HK-2 (cell line): ENCODE measurements at regions not wholly inside any gene's neighbourhood (a gene's known extent, or its start where the extent isn't known, plus 50 kb on each side); places are given as distances from the start of the nearest gene placed in this dataset.
A peak's percentile ranks its signal among the peaks of the same experiment; 100 is the strongest.

ENCODE experiments used
- DNase-seq: peaks from one replicate; pipeline ENCODE4 v3.0.0-alpha.2; 2018; ENCODE audit not compliant: unreplicated experiment

DNA sequence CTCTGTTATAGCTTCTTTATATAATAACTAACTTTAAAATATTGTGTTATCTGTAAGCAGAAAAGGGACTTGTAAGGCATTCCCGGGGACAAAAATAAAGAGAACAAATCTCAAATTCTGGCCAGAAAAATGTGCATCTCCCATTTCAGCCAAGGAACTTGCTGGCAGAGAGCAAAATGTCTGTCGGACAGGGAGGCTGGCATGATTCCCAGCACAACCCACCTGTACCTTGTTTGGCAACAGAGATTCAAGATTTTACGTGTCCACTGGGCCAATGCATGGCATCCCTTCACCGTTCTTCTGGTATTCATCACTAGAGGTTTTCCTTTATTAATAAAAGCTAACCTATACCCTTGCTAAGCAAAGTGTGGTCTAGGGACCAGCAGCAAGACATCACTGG, 566.6 kb downstream of the PSAT1 start:
- no peak for DNase-seq

DNA sequence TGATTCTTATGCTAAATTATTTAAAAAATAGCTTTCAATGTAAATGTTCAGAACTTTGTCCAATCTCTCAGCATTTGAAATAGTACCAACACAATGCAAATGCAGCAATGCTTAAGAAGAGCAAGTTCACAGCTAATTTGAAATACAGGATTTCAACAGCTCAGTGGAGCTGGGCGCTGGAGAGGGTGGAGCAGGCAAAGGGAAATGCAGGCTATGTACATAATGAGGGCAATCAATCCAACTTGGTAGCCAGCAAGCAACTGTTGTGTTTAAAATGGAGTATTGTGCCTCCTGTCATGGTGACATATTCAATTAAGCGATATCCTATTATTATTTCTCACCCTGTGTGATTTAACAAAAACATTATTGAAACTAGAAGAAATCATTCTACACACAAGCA, 568.8 kb downstream of the PSAT1 start:
- DNase-seq: no peak

DNA sequence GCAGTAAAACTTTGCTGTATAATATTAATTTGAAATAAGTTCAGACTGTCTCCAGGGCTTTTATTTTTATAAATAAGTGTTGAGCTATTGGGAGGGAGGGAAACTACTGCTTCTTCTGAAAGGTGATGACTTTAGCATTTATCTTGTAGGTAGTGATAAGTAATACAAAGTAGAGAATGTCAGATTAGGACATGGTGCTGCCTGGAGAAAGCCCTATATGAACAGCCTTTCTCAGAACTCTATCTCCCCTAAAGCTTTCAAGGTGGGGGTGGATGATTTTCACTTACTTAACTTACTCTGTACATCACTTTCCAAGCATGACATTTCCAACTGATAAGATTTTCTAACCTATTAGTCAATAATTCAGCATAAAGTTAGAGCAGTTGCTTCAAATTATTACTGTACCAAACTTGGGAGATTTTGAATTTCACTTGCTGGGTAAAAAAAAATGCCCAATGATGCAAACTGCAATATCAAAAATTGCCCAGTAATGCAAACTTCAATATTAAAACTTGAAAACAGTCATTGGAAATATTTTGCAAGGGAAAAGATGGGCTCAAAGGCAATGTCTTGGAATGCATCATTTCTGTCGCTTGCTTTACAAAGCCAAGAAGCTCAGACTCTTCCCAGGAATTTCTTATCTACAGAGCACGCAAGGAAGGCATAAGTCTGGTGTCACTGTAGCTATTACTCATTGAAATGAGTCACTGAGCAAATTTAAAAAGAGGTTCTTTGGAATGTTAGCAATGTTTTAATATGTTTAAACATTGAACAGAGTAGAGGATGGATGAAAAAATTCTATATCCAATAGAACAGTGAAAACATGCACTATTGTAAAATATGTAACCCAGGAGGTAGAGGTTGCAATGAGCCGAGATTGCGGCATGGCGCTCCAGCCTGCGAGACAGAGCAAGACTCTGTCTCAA, 569.5 kb downstream of the PSAT1 start:
- peak; percentile 17 for DNase-seq

DNA sequence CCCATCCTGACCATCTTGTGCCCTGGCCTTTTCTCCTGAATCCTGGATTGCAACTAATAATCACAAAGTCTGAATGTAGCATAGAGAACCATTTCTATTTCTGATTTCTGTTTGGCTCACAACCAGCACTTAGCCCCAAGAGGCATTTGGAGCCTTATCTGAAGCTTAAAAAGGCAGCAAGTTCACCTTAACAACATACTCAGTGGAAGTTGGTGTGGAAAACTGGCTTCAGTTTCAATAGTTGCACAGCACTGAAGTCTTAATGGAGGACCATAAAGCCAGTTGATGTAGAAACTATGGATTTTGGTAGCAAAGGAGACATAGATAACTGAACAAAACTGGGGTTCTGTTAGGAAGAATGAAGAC, 574.1 kb downstream of the PSAT1 start:
- DNase-seq: no peak

DNA sequence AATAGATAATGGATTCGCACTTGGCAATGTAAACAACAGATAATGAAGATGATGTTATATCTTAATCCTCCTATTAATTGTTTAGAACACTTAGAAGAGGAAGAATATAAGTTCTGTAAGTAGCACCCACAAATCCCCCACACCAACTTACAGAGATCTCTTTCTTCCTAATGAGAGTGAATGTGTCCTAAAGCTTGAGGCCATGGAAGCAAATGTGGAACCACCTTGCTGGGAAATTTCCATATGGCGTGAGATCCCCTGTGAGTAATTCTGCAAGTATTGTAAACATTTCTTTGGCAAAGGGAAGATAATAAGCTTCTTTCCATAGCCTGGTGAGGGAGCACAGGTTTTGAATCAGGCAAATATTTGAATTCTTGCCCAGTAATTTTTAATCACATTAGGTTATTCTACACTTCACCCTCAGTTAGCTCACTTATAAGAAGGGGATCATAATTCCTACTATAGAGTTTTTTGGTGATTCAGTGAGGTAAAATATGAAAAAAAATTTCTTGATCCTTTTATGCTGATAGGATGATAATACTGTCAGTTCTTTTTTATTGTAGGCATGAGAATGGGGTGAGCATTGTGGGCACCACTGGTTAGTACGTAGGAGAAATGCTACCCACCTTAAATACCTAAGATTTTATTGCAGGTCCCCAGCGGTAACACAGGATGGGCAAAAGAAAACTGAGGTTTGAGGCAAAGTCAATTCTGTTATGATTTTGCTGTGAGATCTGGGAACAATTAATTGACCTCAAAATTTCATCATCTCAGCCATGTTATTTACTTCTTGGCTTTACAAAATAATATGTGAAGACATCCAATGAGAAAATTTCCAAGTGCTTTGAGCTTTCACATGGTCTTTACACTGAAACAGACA, 574.8 kb downstream of the PSAT1 start:
- DNase-seq: no peak

DNA sequence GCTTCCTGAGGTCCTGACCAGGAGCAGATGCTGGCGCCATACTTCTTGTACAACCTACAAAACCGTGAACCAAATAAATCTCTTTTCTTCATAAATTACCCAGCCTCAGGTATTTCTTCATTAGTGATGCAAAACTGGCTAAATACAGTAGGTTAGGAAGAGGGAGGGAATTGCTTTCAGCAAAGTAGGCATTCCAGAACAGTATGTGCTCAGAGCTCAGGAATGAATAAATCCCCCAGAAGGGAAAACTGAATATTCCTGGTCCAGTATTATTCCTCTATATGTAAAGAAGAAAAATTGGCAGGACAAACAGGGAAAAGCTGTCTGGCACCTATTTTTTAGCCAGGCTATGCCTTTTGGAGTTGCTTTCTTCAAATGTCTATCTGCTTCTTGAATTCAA, 577.1 kb downstream of the PSAT1 start:
- no peak for DNase-seq

DNA sequence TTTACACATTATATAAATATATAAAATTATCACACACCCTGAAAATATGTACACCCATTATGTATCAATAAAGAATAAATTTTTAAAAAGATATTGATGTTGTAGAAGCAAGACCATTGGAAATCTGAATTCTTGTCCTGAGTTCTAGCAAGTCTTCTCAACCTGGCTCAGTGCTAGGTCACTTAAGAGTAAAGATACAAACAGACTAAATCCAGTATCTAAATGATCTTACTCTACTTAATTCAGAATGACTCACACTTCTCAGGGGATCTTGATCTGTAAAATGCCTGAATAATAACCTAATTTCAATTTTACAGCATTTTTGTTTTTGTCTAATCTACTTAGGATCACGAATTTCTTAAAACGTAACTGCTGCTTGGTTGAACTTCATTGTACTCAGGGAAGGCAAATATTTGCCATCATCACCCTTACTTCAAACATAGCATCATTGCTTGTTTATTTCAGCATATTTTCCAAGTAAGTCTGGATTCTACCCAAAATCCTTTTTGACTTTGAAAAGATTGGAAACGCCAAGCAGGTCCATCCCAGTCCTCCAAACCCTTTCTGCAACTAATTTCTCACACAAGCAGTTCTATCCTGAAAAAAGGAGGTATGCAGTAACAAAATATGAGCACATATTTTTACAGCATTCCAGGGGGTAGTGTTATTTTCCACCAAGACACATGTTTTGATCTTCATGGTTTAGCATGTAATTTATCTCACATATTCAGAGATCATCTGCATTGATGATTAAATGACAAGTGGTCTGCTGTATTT, 582.6 kb downstream of the PSAT1 start:
- no peak for DNase-seq

DNA sequence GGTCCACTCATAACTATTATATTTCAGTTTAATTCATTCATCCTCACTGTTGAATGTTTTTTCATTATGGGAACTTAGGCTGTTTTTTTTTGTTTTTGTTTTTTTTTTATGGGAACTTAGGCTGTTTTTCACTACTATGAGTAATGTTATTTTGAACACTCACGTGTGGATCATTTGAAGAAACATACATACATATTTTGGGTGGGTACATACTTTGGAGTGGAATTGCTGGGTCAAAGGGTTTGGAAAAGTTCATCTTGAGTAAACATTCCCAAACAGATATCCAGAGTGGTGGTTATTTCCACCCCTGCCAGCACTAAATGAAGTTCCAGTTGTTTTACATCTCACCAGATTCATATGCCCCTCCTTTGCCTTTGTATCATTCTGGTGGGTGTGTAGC, 584.4 kb downstream of the PSAT1 start:
- DNase-seq: no peak

DNA sequence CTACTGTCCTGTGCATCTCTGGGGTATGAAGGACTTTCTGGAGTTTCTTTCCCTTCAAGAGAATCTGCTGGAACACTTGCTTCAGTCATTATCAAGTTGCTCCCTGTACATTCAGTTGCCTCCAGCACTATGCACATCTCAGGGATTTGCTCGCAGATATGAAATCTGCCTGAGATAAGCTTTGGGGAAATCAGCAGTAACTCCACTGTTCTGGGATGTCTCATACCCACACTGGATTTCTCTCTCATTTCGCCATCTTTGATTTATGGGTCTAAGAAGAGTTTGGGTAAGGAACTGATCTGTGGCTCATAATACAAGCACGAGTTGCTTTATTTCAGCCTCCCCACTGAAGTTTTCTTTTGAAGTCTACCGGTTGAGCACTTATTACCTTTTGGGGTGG, 585.6 kb downstream of the PSAT1 start:
- no peak for DNase-seq

DNA sequence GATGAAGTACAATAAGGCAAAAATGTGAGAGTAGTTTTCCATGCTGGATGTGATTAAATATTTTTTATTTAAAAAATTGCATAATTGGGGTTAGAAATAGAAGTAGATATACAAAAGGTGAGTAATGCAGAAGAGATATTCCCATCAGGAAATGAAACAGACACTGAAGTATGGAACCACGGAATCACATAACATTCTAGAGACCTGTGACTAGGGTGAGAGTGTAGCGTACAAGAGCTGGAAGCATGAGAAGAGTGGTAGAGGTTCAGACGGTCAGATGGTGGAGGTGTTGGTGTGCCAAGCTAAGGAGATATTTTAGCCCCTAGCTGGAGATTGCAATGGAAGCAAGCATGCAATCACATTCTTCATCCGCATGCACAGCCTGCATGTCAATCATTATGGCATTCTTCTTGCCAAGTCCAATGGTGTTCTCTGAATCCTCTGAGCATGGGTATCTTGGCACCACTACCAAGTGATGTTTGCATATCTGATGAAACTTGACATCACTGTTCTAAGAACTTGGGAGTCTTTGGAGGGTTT, 587.8 kb downstream of the PSAT1 start:
- DNase-seq: no peak

DNA sequence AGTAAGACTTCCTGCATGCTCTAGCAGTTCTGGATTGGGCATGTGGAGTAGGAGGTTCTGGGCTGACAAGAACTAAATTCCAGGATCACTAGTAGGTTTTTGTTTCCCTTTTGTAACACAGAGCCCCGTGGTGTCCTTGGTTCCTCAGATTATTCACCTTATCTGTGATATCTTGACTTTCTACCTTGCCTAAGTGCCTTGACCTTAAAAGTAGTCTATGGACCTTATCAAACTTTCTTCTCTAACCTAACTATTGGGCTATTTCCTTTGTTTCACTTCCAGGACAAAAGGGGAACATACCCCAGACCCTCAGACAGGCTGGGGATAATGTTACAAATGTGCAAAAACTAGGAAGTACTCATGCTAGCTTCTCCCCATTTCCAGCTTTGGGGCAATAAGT, 595.3 kb downstream of the PSAT1 start:
- no peak for DNase-seq

DNA sequence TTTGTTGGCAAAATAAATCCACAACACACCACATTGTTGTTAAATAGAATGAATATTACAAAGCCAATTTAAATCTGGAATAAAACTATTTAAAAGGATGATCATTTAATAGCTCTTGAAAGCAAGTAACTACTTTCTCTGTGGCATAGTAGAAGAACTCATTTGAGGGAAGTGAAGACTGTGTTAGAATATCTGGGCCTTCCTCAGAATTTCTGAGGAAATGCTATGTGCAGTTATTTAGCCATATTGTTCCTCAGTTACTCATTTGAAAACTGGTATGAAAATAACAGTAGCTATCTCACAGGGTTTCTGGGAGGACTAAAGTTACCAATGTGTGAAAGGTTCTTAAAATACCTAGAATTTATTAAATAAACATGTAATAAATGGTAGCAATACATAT, 595.8 kb downstream of the PSAT1 start:
- no peak for DNase-seq

DNA sequence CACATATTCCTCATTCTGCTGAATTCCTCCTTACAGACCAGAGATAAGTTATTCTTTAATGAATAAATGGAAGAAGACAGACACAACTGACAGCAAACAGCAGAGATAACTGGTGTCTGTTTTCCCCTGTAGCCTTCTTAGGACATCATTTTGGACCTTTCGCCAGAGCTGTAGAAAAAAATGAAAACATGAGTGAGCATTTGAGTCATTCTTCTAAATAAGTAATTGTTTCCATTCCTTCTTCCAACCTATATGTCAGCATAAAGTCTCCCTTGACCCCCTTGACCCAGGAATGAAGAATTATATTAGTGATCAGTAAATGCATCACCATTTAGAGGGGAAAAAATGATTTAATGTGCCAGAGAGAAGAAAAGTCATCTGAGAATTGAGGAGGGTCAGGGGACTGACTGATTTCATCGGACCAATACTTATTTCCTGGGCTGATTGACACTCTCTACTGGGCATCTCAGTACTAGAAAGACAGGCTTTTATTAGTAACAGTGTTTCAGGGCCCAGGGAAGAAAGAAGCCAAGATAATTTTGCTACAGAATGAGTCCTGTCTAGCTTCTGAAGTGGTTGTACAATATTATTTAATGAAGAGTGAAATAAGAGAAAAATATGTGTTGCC, 597.0 kb downstream of the PSAT1 start:
- DNase-seq: no peak

DNA sequence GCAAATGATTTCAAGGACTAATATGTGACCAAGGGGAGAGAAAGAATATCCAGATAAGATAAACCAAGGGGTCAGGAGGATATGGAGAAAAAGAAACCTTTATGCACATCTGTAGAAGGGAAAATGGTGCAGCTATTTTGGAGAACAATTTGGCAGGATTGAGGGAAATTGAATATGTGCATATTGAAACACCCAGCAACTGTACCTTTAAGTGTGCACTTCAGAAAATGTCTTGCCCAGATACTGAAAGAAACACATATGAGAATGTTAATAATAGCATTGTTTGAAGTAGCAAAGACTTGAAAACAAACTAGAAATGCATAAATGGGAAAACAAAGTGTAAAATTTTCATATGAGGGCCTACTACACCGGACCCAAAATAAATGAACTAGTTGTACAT, 599.6 kb downstream of the PSAT1 start:
- no peak for DNase-seq

DNA sequence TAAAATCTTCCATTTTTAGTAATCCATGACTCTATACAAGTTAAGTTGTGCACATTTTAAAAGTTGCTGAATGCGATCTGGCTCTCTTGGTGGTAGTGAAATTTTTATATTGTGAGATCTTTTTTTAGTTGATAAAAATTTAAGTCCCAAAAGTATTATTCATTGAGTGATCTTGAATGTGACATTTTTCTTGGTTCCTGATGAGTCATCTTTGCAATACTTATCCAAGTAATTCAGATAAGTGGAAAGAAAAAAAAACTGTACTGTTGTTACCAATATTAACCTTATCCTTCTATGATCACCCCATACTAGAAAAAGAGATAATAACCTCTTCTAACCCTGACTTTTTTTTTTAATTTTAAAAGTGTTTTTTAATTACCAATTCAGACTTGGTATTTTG, 601.3 kb downstream of the PSAT1 start:
- DNase-seq: no peak

DNA sequence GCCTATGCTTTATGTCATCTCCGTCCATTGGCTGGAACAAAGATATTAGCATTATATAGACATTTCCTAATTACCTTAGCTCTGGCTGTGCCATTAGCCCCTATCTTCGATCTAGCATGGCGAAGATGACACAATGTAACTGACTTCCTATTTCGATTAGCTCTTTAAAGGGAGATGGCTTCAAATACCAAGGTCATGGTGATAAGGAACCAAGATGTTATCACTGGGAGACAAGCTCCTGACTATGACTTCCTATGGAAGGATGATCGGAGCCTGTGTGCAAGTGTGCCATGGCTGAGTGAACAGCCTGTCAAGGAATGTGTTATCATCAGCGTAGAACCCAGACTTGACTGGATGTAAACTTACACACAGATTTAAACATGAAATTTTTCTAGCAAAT, 602.1 kb downstream of the PSAT1 start:
- DNase-seq: no peak

DNA sequence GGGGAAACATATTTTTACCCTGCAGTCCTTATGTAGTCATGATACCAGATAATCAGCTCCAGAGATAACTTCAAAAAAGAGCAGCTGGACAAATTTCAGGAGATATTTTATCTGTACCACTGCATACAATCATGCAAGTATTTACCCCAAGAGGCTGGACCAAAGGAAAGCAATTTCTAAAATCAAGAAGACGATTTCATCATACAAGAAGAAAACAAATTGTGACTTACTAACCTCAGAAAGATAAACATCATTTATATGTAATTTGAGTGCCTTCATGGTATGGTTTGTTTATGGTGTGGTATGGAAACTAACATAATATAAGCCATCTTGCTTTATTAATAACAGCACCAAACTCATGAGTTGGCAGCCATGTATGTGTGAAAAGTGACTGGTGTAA, 603.6 kb downstream of the PSAT1 start:
- DNase-seq: no peak

DNA sequence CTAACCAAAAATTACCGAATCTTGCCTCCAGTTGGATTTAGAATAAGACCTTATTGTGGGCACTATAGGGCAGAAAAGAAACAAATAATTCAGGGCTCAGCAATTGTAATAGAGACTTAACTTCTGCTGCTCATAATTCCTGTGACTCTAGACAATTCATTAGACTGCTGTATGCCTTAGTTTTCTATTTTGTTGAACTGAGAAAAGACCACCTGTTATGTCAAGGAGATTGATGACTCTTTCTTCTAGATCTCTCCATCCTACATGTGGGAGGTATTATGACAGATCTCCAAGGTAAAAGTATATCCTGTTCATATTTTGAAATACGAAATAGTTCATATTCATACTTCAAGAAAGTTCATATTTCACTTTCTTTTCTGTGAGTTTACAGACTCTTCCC, 605.1 kb downstream of the PSAT1 start:
- DNase-seq: no peak

DNA sequence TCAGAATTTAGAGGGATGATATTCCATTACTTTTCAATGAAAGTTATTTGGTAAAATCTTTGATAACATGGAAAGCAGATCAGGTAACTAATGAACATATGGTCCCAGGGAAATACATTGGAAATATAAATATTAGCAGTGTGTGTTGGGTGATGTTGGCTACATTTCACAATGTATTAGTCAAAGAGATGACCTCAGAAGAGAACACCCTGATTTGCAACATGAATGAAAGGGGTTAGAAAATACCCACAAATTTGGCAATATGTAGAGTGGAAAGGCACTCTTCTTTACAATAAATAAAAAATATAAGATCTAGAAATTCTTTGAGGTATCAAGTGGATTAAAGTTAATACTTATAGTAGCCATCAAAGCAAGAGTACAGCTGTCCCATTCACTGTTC, 606.7 kb downstream of the PSAT1 start:
- DNase-seq: no peak

DNA sequence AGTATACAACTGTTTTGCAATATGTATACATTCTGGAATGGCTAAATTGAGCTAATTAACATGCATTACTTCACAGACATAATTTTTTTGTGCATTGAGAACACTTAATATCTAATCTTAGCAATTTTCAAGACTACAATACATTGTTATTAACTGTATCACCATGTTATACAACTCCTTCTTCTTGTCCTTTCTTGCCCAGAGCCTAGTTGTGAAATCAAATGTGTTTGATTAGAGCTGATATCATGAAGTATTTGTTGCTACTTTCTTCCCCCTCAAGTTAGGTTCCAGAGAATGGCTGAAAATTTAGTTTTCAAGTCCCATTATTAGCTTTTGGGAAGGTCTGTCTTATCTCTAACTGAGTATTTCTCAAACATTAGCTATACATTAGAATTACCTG, 607.8 kb downstream of the PSAT1 start:
- no peak for DNase-seq

DNA sequence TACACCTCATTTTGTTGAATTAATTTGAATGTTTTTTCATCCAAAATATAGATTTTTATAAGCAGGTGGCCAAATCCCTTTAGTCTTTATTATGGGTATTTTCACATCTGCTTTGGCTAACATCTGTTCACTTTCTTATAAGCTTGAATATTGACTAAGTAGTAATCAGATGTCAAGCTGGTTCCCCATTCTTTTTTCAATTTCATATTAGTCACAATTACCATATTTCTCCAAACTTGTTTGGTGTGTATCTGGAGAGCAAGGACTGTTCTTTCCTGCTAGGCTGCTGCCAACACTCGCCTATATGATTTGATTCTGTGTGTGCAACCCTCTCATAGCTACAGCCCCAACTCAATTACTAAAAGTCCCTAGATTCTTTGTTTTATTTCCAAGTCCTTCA, 608.5 kb downstream of the PSAT1 start:
- no peak for DNase-seq
